GM21423 (cell line): ENCODE measurements at regions not wholly inside any gene's neighbourhood (a gene's known extent, or its start where the extent isn't known, plus 50 kb on each side); places are given as distances from the start of the nearest gene placed in this dataset.
A peak's percentile ranks its signal among the peaks of the same experiment; 100 is the strongest.

Source experiments
- ATAC-seq: cut with Tn5 transposase; IDR thresholded peaks from one replicate; pipeline ENCODE4 v1.9.1; 2021; ENCODE audit warnings: mild to moderate bottlenecking, moderate library complexity; ENCODE audit not compliant: unreplicated experiment

- no peak for ATAC-seq
These were observed 231.8 kb downstream of the PIK3R1 start for GRCh38 chr5:68447136-68447929.

- ATAC-seq, result no peak
These were observed 233.8 kb downstream of the PIK3R1 start for GRCh38 chr5:68449380-68449779.

- no peak for ATAC-seq
These were observed 234.8 kb downstream of the PIK3R1 start for GRCh38 chr5:68450245-68450852.

- ATAC-seq, result no peak
These were observed 236.7 kb downstream of the PIK3R1 start for GRCh38 chr5:68452286-68452685.

GRCh38 chr5:68454172-68454571, 238.6 kb downstream of the PIK3R1 start:
- no peak for ATAC-seq

GRCh38 chr5:68454766-68455165, 239.2 kb downstream of the PIK3R1 start:
- ATAC-seq, result no peak

GRCh38 chr5:68455216-68455615, 239.7 kb downstream of the PIK3R1 start:
- ATAC-seq, result no peak

- no peak for ATAC-seq
These were observed 241.2 kb downstream of the PIK3R1 start for GRCh38 chr5:68456756-68457217.

- ATAC-seq, result no peak
These were observed 241.7 kb downstream of the PIK3R1 start for GRCh38 chr5:68457285-68457684.

- no peak for ATAC-seq
These were observed 243.0 kb downstream of the PIK3R1 start for GRCh38 chr5:68458416-68459021.

- no peak for ATAC-seq
These were observed 243.7 kb downstream of the PIK3R1 start for GRCh38 chr5:68459093-68459809.

- ATAC-seq, result no peak
These were observed 244.2 kb downstream of the PIK3R1 start for GRCh38 chr5:68459810-68460139.

GRCh38 chr5:68460147-68460798, 244.7 kb downstream of the PIK3R1 start:
- ATAC-seq, result no peak

- no peak for ATAC-seq
These were observed 248.1 kb downstream of the PIK3R1 start for GRCh38 chr5:68463606-68464005.

GRCh38 chr5:68464424-68464823, 248.9 kb downstream of the PIK3R1 start:
- peak; percentile 65 for ATAC-seq

- no peak for ATAC-seq
These were observed 249.6 kb downstream of the PIK3R1 start for GRCh38 chr5:68465133-68465532.

GRCh38 chr5:68465934-68466551, 250.5 kb downstream of the PIK3R1 start:
- ATAC-seq, result no peak

GRCh38 chr5:68467208-68467607, 251.7 kb downstream of the PIK3R1 start:
- ATAC-seq, result no peak

GRCh38 chr5:68467794-68468193, 252.2 kb downstream of the PIK3R1 start:
- ATAC-seq, result no peak

- no peak for ATAC-seq
These were observed 252.8 kb downstream of the PIK3R1 start for GRCh38 chr5:68468322-68468721.
